Caco-2 (cell line): ENCODE measurements at regions not wholly inside any gene's neighbourhood (a gene's known extent, or its start where the extent isn't known, plus 50 kb on each side); places are given as distances from the start of the nearest gene placed in this dataset.
A peak's percentile ranks its signal among the peaks of the same experiment; 100 is the strongest.

Source experiments
- BruUV-seq: library from RNA; stranded (reverse); fragments of 400-500 nt; replicated peaks from 2 replicates; lab custom pipeline; 2021; lab: Mats Ljungman, UMichigan
- CTCF ChIA-PET: fragments of 300-600 bp; sonication (Branson Sonifier 250); formaldehyde crosslinking; loops from one replicate; lab custom pipeline; 2022; ENCODE audit warnings: antibody characterized with exemption; lab: Charles Lee
- POLR2A ChIA-PET: fragments of 300-600 bp; sonication (Branson Sonifier 250); formaldehyde crosslinking; loops from one replicate; lab custom pipeline; 2022; ENCODE audit warnings: antibody characterized with exemption; lab: Charles Lee
- DNase-seq, 2 experiments: peaks; one replicate each; pipeline versions ENCODE4 v3.0.0 to v3.0.0-alpha.2; 2020 to 2022
- H3K27me3 ChIP-seq: replicated peaks from 2 replicates; pipeline ENCODE4 v1.6.0; 2011; ENCODE audit warnings: low read length; ENCODE audit not compliant: control insufficient read depth, insufficient read depth
- H3K36me3 ChIP-seq: 2 replicates; pipeline ENCODE4 v1.5.1; 2011; ENCODE audit warnings: low read length; ENCODE audit not compliant: control insufficient read depth, insufficient read depth
- H3K4me1 ChIP-seq: fragments of 250-450 bp; sonication (Bioruptor Pico); 2 replicates; pipeline ENCODE4 v1.5.1; 2020; ENCODE audit warnings: mild to moderate bottlenecking
- H3K4me3 ChIP-seq: 2 replicates; pipeline ENCODE4 v1.5.1; 2011; ENCODE audit warnings: low read depth, mild to moderate bottlenecking, control low read depth, low read length
- H3K9me3 ChIP-seq: fragments of 250-450 bp; sonication (Bioruptor Pico); 2 replicates; pipeline ENCODE4 v1.5.1; 2020; ENCODE audit warnings: mild to moderate bottlenecking, moderate library complexity
- H3K27ac Mint-ChIP-seq: one replicate; pipeline ENCODE4 v1.8.0; 2022; ENCODE audit warnings: mixed read lengths; ENCODE audit not compliant: unreplicated experiment
- H3K27me3 Mint-ChIP-seq: one replicate; pipeline ENCODE4 v1.8.0; 2022; ENCODE audit warnings: mixed read lengths; ENCODE audit not compliant: insufficient read depth, unreplicated experiment
- H3K36me3 Mint-ChIP-seq: one replicate; pipeline ENCODE4 v1.8.0; 2022; ENCODE audit warnings: mild to moderate bottlenecking, mixed read lengths; ENCODE audit not compliant: insufficient read depth, unreplicated experiment
- H3K4me1 Mint-ChIP-seq: one replicate; pipeline ENCODE4 v1.8.0; 2022; ENCODE audit warnings: low read depth, mixed read lengths; ENCODE audit not compliant: unreplicated experiment
- H3K4me3 Mint-ChIP-seq: one replicate; pipeline ENCODE4 v1.8.0; 2022; ENCODE audit warnings: mild to moderate bottlenecking, moderate library complexity, mixed read lengths; ENCODE audit not compliant: unreplicated experiment
- H3K9me3 Mint-ChIP-seq: one replicate; pipeline ENCODE4 v1.8.0; 2022; ENCODE audit warnings: mixed read lengths; ENCODE audit not compliant: unreplicated experiment
- CTCF ChIP-seq, 2 experiments: fragments of 200-600 bp in 1 of 2; IDR thresholded peaks; 1 replicate in 1 of 2; 2 replicates in 1 of 2; pipeline versions ENCODE4 v1.5.1 to v1.8.0; 2011 to 2022; ENCODE audit warnings: antibody characterized with exemption in 1 of 2, control low read depth in 1 of 2, inconsistent platforms in 1 of 2, low read depth in 1 of 2, low read length in 1 of 2, mild to moderate bottlenecking in 1 of 2, moderate library complexity in 1 of 2; ENCODE audit not compliant: insufficient read depth in 1 of 2, severe bottlenecking in 1 of 2, unreplicated experiment in 1 of 2
- intact Hi-C: fragments of 100-400 bp; cut with micrococcal nuclease; formaldehyde crosslinking; loops from one replicate; pipeline ENCODE4 v1.10.0; 2022; ENCODE audit not compliant: unreplicated experiment

DNA sequence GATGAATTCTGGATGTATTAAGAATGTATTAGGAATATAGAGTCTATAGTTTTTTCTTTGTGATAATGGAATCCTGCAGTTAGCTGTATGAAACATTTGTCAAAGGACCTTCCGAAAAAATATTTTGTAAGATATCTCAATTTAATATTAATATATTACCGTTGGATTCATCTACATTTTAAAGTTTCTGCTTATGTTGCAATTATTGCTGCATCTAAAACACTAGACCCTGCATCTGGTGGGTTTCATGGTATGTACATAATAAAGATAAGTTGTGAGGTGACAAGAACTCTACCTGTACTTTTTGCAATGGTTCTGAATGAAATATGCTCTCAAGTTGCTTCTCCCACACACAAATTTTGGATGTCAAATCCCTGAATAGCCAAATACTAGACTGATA, 565.9 kb upstream of the FBXO33 start:
- Mint-ChIP-seq H3K27me3 (peaks cover 3% of the 10 kb centered on the region), H3K27ac (no peak overlapping the region), H3K9me3 (no peaks in the 10 kb centered on the region), H3K36me3 (no peaks in the 10 kb centered on the region), H3K4me3 (no peak overlapping the region), H3K4me1 (no peaks in the 10 kb centered on the region)
- no TSS peak for BruUV-seq
- H3K9me3 ChIP-seq: no peaks in the 10 kb centered on the region
- H3K4me3 ChIP-seq: no peak overlapping the region
- DNase-seq: no peak
- POLR2A ChIA-PET: no interaction called here
- no peaks in the 10 kb centered on the region for H3K4me1 ChIP-seq
- no peak for TF ChIP-seq CTCF (IDR thresholded peaks at IDR 0.05; ENCODE audit: insufficient read depth in 1 of 2, low read depth in 1 of 2, low read length in 1 of 2, severe bottlenecking in 1 of 2, unreplicated experiment in 1 of 2)
- intact Hi-C loops: no loop called here
- no peaks in the 10 kb centered on the region for H3K27me3 ChIP-seq
- CTCF ChIA-PET: no interaction called here
- no peaks in the 10 kb centered on the region for H3K36me3 ChIP-seq

DNA sequence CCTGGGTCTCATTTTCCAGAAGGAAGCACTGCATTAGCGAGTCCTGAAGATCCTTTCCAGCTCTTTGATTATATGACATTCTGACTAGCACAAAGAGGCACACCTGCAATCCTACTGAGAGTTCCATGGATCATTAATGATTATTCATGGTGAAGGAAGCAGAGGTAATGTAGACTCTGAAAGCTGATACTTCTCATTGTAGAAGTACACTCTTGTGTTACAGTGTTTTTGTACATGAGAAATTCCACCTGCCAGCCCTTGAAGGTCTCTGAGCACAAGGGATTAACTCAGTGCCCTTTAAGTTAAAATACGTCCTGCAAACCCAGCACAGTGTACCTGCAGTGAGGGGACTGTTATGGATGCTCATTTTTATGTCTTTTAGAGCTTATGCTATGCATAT, 558.8 kb upstream of the FBXO33 start:
- ChIA-PET POLR2A (no interaction called here), CTCF (no interaction called here)
- H3K4me3 Mint-ChIP-seq: no peak overlapping the region
- Histone ChIP-seq H3K4me1 (no peaks in the 10 kb centered on the region), H3K36me3 (no peaks in the 10 kb centered on the region), H3K9me3 (no peaks in the 10 kb centered on the region), H3K27me3 (no peaks in the 10 kb centered on the region), H3K4me3 (no peak overlapping the region)
- intact Hi-C loops: no loop called here
- no peak overlapping the region for H3K27ac Mint-ChIP-seq
- no peaks in the 10 kb centered on the region for H3K9me3 Mint-ChIP-seq
- no peaks in the 10 kb centered on the region for H3K36me3 Mint-ChIP-seq
- H3K4me1 Mint-ChIP-seq: no peaks in the 10 kb centered on the region
- no peak for TF ChIP-seq CTCF (IDR thresholded peaks at IDR 0.05; ENCODE audit: insufficient read depth in 1 of 2, low read depth in 1 of 2, low read length in 1 of 2, severe bottlenecking in 1 of 2, unreplicated experiment in 1 of 2)
- no TSS peak for BruUV-seq
- H3K27me3 Mint-ChIP-seq: no peaks in the 10 kb centered on the region
- DNase-seq: no peak

DNA sequence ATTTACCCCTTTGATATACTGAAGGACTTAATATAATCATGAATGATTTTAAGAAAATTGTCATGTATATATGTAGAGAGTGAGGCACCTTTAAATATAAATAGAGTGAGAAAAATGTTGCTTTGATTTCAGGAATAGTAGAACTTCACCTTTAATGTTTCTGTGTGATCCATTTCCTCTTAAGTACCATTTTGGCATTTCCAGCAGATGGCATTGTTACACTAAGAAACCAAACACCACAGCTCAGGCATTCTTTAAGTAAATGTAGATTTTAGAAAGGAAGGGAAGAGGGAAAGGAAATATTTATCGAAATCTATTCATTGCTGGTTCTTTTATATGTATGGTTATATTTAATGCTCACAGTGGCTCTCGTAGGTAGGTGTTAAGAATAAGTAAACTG, 556.7 kb upstream of the FBXO33 start:
- DNase-seq: peak in 1 of 2 experiments; percentile 38
- POLR2A ChIA-PET: no interaction called here
- intact Hi-C loops: loop anchor here (1.0 to 10.0 kb wide), 5 partner anchors 291 to 1613 kb away; no protein-coding TSS in a partner anchor

More for the DNA sequence above, 556.7 kb upstream of the FBXO33 start:
- H3K4me1 ChIP-seq: no peaks in the 10 kb centered on the region
- no TSS peak for BruUV-seq
- no peaks in the 10 kb centered on the region for H3K9me3 ChIP-seq
- no peak overlapping the region for H3K27ac Mint-ChIP-seq
- H3K4me3 ChIP-seq: no peak overlapping the region
- H3K27me3 Mint-ChIP-seq: no peaks in the 10 kb centered on the region
- H3K4me1 Mint-ChIP-seq: no peaks in the 10 kb centered on the region
- TF ChIP-seq CTCF (IDR thresholded peaks at IDR 0.05; ENCODE audit: insufficient read depth in 1 of 2, low read depth in 1 of 2, low read length in 1 of 2, severe bottlenecking in 1 of 2, unreplicated experiment in 1 of 2): peak; percentile 49 to 58
- CTCF ChIA-PET: interaction anchor here (1.0 kb wide), 1 partner anchor 1612 kb away, joined by 3 read pairs; no protein-coding TSS in a partner anchor
- no peaks in the 10 kb centered on the region for H3K36me3 Mint-ChIP-seq
- H3K9me3 Mint-ChIP-seq: no peaks in the 10 kb centered on the region
- H3K27me3 ChIP-seq: no peaks in the 10 kb centered on the region
- H3K36me3 ChIP-seq: no peaks in the 10 kb centered on the region
- no peak overlapping the region for H3K4me3 Mint-ChIP-seq
